M059J (cell line): ENCODE measurements at regions not wholly inside any gene's neighbourhood (a gene's known extent, or its start where the extent isn't known, plus 50 kb on each side); places are given as distances from the start of the nearest gene placed in this dataset.
A peak's percentile ranks its signal among the peaks of the same experiment; 100 is the strongest.

Experiments used
- DNase-seq: peaks from one replicate; pipeline ENCODE4 v3.0.0-alpha.2; 2012; ENCODE audit warnings: low read depth

- DNase-seq, result no peak
Measured at GRCh38 chr15:98144388-98144787, 183.9 kb downstream of the ARRDC4 start.

GRCh38 chr15:98146031-98146820 is 185.7 kb downstream of the ARRDC4 start:
- no peak for DNase-seq

GRCh38 chr15:98147415-98147814 is 186.9 kb downstream of the ARRDC4 start:
- DNase-seq, result no peak

GRCh38 chr15:98150084-98150483 is 189.6 kb downstream of the ARRDC4 start:
- no peak for DNase-seq

GRCh38 chr15:98150536-98150935 is 190.0 kb downstream of the ARRDC4 start:
- DNase-seq, result no peak

GRCh38 chr15:98151096-98151495 is 190.6 kb downstream of the ARRDC4 start:
- no peak for DNase-seq

- DNase-seq, result no peak
Measured at GRCh38 chr15:98152156-98152555, 191.7 kb downstream of the ARRDC4 start.

GRCh38 chr15:98154863-98155262 is 194.4 kb downstream of the ARRDC4 start:
- peak; percentile 98 for DNase-seq

- DNase-seq, result peak; percentile 78
Measured at GRCh38 chr15:98155356-98155755, 194.9 kb downstream of the ARRDC4 start.

GRCh38 chr15:98160236-98160635 is 199.7 kb downstream of the ARRDC4 start:
- DNase-seq, result peak; percentile 41

GRCh38 chr15:98163319-98164045 is 203.0 kb downstream of the ARRDC4 start:
- no peak for DNase-seq

GRCh38 chr15:98164571-98164970 is 204.1 kb downstream of the ARRDC4 start:
- DNase-seq, result peak; percentile 58

GRCh38 chr15:98164986-98165385 is 204.5 kb downstream of the ARRDC4 start:
- DNase-seq, result no peak

GRCh38 chr15:98167722-98168268 is 207.3 kb downstream of the ARRDC4 start:
- no peak for DNase-seq

GRCh38 chr15:98169551-98169950 is 209.0 kb downstream of the ARRDC4 start:
- DNase-seq, result no peak

GRCh38 chr15:98174286-98174685 is 213.8 kb downstream of the ARRDC4 start:
- peak; percentile 58 for DNase-seq

- DNase-seq, result no peak
Measured at GRCh38 chr15:98174841-98175240, 214.3 kb downstream of the ARRDC4 start.

- DNase-seq, result peak; percentile 77
Measured at GRCh38 chr15:98177966-98178592, 217.6 kb downstream of the ARRDC4 start.

GRCh38 chr15:98178861-98179260 is 218.4 kb downstream of the ARRDC4 start:
- DNase-seq, result no peak

- DNase-seq, result no peak
Measured at GRCh38 chr15:98187549-98187948, 227.0 kb downstream of the ARRDC4 start.

GRCh38 chr15:98190914-98191313 is 230.4 kb downstream of the ARRDC4 start:
- DNase-seq, result no peak

- DNase-seq, result no peak
Measured at GRCh38 chr15:98195796-98196195, 235.3 kb downstream of the ARRDC4 start.
